ENCODE measurements at regions not wholly inside any gene's neighbourhood (a gene's known extent, or its start where the extent isn't known, plus 50 kb on each side); places are given as distances from the start of the nearest gene placed in this dataset.
A peak's percentile ranks its signal among the peaks of the same experiment; 100 is the strongest.

DNA sequence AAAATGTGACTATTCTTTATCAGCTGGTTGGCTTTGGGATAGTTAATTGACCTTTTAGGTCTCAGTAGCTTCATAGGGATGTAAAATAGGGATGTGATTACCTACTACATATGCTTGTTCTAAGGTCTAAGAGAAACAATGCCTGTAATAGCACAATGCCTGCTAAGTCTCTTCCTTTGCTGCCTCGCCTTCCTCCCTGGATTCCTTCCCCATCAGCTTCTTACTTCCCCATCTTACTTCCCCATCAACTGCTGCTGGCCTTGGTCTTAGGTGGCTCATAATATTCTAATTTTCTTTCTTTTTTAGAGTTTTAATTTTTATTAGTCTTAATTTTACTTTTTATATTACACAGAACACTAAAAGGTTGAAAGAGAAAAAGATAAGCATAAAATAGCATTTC is 59.2 kb upstream of the GOT2 start:
- Histone ChIP-seq H3K9ac (ENCODE audit: insufficient read depth in 1 of 2, low read depth in 2 of 2, low read length in 2 of 2) (no peak overlapping the region), H3K4me3 (no peak overlapping the region), H3K79me2 (ENCODE audit: control insufficient read depth, insufficient read depth, low read length) (no peaks in the 10 kb centered on the region), H3K36me3 (ENCODE audit: control insufficient read depth, insufficient read depth, low read length) (no peaks in the 10 kb centered on the region), H3K4me1 (replicated peaks in 1 of 2; ENCODE audit: control insufficient read depth in 2 of 2, insufficient read depth in 2 of 2, low read length in 2 of 2) (peaks cover 8 to 23% of the 10 kb centered on the region in 2 experiments), H4K20me1 (replicated peaks; ENCODE audit: control insufficient read depth, insufficient read depth, low read length) (no peaks in the 10 kb centered on the region), H3K27me3 (ENCODE audit: control insufficient read depth in 2 of 2, insufficient read depth in 2 of 2, low read length in 2 of 2) (no peaks in the 10 kb centered on the region), H3K9me3 (replicated peaks; ENCODE audit: control insufficient read depth, insufficient read depth, low read depth, low read length) (no peaks in the 10 kb centered on the region), H2AFZ (ENCODE audit: low read depth, low read length) (peak overlapping the region; percentile 82), H3K9me1 (ENCODE audit: control insufficient read depth, insufficient read depth, low read length) (no peaks in the 10 kb centered on the region), H3K4me2 (ENCODE audit: insufficient read depth, low read length) (peak overlapping the region; percentile 59; the same call in 1 of the 2 replicates), H3K27ac (ENCODE audit: extremely low read depth, low read depth, low read length) (peak overlapping the region; percentile 73; the same call in 2 of the 3 replicates)
- POLR2A ChIA-PET, result no interaction called here
- DNase-seq (ENCODE audit: extremely low read depth in 1 of 4, low spot score in 3 of 4) (no peak), ATAC-seq (peak; percentile 13; the same call in 1 of the 3 replicates), FAIRE-seq (no peak)
- BruUV-seq (replicated peaks), result no TSS peak
- in situ Hi-C loops (cut with MboI) (no loop called here), intact Hi-C loops (cut with micrococcal nuclease) (no loop called here)
- TF ChIP-seq ZNF785 (CRISPR knock-in tag; IDR thresholded peaks at IDR 0.05) (no peak), SRF (CRISPR knock-in tag; IDR thresholded peaks at IDR 0.05) (peak in 1 of 2 experiments; percentile 17; a peak in 1 of 4 replicates)
- CTCF ChIA-PET (ENCODE audit: low intra/inter-chr PET ratio), result no interaction called here
- 44% methylated on average over 1 of the region's 1 CpG for WGBS (ENCODE audit: insufficient coverage, low coverage, missing lambda C conversion rate)

DNA sequence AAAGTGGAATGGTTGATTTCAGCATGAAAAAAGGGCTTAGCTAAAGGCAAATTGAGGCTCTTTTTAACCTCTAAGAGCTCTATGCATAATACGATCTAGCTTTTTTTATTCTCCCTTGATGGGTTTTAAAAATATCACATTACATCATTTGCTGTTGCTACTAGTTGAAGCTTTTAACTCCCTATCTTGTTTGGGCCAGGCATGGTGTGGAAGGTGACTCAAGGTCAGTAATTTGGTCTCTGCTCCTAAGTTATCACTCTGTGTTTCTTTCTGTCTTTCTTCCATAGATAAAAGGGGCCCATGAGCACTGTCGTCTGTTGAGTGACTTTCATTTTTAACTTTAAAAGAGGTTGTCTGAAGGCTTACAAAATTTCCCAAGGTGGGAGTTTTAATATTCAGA is 58.1 kb upstream of the GOT2 start:
- no peaks in the 10 kb centered on the region for H3K9me3 ChIP-seq (replicated peaks; ENCODE audit: control insufficient read depth, insufficient read depth, low read depth, low read length)
- 0% methylated on average over 2 of the region's 2 CpGs for WGBS (ENCODE audit: insufficient coverage, low coverage, missing lambda C conversion rate)
- H2AFZ ChIP-seq (ENCODE audit: low read depth, low read length), result peak overlapping the region; percentile 82
- ATAC-seq (peak; percentile 90), DNase-seq (ENCODE audit: extremely low read depth in 1 of 4, low spot score in 3 of 4) (peak; percentile 17 to 87 (median 54)), FAIRE-seq (peak; percentile 91)
- no peaks in the 10 kb centered on the region for H3K79me2 ChIP-seq (ENCODE audit: control insufficient read depth, insufficient read depth, low read length)
- H3K4me2 ChIP-seq (ENCODE audit: insufficient read depth, low read length), result peak overlapping the region; percentile 59
- H3K27me3 ChIP-seq (ENCODE audit: control insufficient read depth in 2 of 2, insufficient read depth in 2 of 2, low read length in 2 of 2), result no peaks in the 10 kb centered on the region
- H3K9me1 ChIP-seq (ENCODE audit: control insufficient read depth, insufficient read depth, low read length), result no peaks in the 10 kb centered on the region
- ChIA-PET CTCF (ENCODE audit: low intra/inter-chr PET ratio) (no interaction called here), POLR2A (interaction anchor here (0.6 to 1.0 kb wide), 3 partner anchors 17 to 59 kb away, joined by 3 read pairs; no protein-coding TSS in a partner anchor)
- H3K27ac ChIP-seq (ENCODE audit: extremely low read depth, low read depth, low read length), result peak overlapping the region; percentile 73
- H3K4me1 ChIP-seq (replicated peaks in 1 of 2; ENCODE audit: control insufficient read depth in 2 of 2, insufficient read depth in 2 of 2, low read length in 2 of 2), result peaks cover 8 to 23% of the 10 kb centered on the region in 2 experiments
- in situ Hi-C loops (cut with MboI), result no loop called here
- intact Hi-C loops (cut with micrococcal nuclease), result no loop called here
- H3K36me3 ChIP-seq (ENCODE audit: control insufficient read depth, insufficient read depth, low read length), result no peaks in the 10 kb centered on the region
- no TSS peak for BruUV-seq (replicated peaks)
- no peaks in the 10 kb centered on the region for H4K20me1 ChIP-seq (replicated peaks; ENCODE audit: control insufficient read depth, insufficient read depth, low read length)
- H3K9ac ChIP-seq (ENCODE audit: insufficient read depth in 1 of 2, low read depth in 2 of 2, low read length in 2 of 2), result peak overlapping the region in 1 of 2 experiments; percentile 66; a peak in 2 of 4 replicates
- H3K4me3 ChIP-seq, result no peak overlapping the region; the same call in 1 of the 2 replicates
- TF ChIP-seq TCF3 (CRISPR knock-in tag; IDR thresholded peaks at IDR 0.05) (peak; percentile 90), TAF7 (tag; IDR thresholded peaks at IDR 0.05) (no peak), SAFB2 (IDR thresholded peaks at IDR 0.05; ENCODE audit: borderline replicate concordance, low read depth, low read length, severe bottlenecking) (no peak), GATAD2B (IDR thresholded peaks at IDR 0.05; ENCODE audit: borderline replicate concordance) (peak; percentile 51; the same call in 1 of the 2 replicates), SMARCA4 (IDR thresholded peaks at IDR 0.05) (peak; percentile 87)
- TF ChIP-seq, protein P1, sequence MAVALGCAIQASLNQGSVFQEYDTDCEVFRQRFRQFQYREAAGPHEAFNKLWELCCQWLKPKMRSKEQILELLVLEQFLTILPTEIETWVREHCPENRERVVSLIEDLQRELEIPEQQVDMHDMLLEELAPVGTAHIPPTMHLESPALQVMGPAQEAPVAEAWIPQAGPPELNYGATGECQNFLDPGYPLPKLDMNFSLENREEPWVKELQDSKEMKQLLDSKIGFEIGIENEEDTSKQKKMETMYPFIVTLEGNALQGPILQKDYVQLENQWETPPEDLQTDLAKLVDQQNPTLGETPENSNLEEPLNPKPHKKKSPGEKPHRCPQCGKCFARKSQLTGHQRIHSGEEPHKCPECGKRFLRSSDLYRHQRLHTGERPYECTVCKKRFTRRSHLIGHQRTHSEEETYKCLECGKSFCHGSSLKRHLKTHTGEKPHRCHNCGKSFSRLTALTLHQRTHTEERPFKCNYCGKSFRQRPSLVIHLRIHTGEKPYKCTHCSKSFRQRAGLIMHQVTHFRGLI (CRISPR knock-in tag; IDR thresholded peaks at IDR 0.05), result no peak
- TF ChIP-seq, protein P2, sequence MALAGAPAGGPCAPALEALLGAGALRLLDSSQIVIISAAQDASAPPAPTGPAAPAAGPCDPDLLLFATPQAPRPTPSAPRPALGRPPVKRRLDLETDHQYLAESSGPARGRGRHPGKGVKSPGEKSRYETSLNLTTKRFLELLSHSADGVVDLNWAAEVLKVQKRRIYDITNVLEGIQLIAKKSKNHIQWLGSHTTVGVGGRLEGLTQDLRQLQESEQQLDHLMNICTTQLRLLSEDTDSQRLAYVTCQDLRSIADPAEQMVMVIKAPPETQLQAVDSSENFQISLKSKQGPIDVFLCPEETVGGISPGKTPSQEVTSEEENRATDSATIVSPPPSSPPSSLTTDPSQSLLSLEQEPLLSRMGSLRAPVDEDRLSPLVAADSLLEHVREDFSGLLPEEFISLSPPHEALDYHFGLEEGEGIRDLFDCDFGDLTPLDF (CRISPR knock-in tag; IDR thresholded peaks at IDR 0.05), result no peak
- TF ChIP-seq, protein P3, sequence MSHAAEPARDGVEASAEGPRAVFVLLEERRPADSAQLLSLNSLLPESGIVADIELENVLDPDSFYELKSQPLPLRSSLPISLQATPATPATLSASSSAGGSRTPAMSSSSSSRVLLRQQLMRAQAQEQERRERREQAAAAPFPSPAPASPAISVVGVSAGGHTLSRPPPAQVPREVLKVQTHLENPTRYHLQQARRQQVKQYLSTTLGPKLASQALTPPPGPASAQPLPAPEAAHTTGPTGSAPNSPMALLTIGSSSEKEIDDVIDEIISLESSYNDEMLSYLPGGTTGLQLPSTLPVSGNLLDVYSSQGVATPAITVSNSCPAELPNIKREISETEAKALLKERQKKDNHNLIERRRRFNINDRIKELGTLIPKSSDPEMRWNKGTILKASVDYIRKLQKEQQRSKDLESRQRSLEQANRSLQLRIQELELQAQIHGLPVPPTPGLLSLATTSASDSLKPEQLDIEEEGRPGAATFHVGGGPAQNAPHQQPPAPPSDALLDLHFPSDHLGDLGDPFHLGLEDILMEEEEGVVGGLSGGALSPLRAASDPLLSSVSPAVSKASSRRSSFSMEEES (CRISPR knock-in tag; IDR thresholded peaks at IDR 0.05), result no peak
